ENCODE measurements at regions not wholly inside any gene's neighbourhood (a gene's known extent, or its start where the extent isn't known, plus 50 kb on each side); places are given as distances from the start of the nearest gene placed in this dataset.

DNA sequence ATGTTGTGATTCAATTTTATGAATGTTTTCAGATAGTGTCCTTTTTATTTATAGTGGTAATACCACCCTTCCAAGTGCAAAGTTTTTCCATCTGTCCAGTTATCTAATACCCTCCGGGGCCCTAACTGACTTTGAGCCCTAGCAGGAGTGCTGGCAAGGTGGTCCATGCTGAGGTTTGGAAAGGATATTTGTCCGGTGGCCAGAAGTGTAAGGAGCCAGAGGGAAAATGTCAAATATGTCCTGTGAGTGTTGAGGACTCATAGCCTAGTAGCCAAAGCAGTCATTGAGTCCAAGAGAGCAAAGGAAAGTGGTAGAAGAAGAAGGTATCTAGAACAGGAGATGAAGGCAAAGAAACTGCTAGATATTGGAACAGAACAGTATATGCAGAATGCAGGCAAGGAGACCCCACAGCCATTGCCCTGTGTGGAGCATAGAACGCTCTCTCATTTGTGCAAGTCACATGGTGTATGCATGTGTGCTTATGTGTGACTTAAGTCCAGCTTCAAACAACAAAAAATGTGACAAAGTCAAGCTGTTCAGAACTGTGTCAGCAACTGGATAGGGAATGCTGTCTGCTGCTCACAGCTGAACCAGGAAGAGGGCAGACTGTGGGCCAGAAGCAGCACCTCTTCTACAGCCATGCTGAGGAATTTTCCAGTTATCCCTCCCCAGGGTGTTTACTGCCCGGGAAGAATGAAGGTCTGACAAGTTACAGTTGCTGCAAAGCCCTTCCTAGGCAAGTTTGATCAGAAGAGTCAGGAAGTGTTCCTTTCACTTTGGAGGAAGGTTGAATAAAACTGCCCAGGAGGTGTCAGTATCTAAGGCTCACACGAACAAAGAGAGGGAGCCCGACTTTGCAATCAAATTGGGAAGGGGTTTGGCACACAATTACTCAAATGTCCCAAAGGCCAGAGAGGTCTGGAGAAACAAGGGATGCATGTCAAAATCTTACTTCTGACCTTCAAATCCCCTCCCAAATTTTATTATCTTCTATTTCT is 463.3 kb upstream of the DMAC1 start:
- Histone ChIP-seq H3K4me1 (ENCODE audit: insufficient read depth, insufficient read length) (no peaks in the 10 kb centered on the region), H3K27me3 (ENCODE audit: insufficient read depth, insufficient read length) (no peaks in the 10 kb centered on the region), H3K9me3 (ENCODE audit: insufficient read depth, low read length) (no peaks in the 10 kb centered on the region), H3K9ac (ENCODE audit: insufficient read length, low read depth) (no peak overlapping the region), H3K36me3 (ENCODE audit: insufficient read depth, insufficient read length, low read length) (no peaks in the 10 kb centered on the region), H3K4me3 (ENCODE audit: insufficient read length, low read depth) (no peak overlapping the region)
- TF ChIP-seq ZNF274 (IDR thresholded peaks at IDR 0.05; ENCODE audit: low read depth, low read length) (no peak), SUZ12 (IDR thresholded peaks at IDR 0.05; ENCODE audit: extremely low read depth, insufficient read depth, insufficient read length) (no peak), YY1 (IDR thresholded peaks at IDR 0.05; ENCODE audit: insufficient read depth, insufficient read length) (no peak)
- no peak for DNase-seq (ENCODE audit: low read depth, low spot score)

DNA sequence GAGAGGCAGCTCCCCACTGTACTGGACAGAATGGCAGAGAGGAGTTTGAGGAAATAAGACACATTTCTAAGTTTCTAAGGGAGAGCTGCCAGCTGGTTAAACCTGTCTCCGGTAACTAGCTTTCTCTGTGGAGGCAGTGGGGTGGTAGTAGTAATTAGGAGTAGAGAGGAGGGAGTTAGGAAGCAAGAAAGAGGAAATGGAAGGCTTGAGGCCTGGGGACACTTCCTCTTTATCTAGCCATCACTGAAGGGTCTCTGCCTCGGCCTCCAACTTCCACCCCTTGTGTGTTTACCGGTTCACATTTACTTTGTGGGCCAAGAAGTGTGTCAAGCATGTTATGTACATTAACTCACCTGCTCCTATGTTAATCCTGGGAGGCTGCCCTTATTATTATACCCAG is 462.2 kb upstream of the DMAC1 start:
- TF ChIP-seq SUZ12 (IDR thresholded peaks at IDR 0.05; ENCODE audit: extremely low read depth, insufficient read depth, insufficient read length) = no peak
- no peak for TF ChIP-seq YY1 (IDR thresholded peaks at IDR 0.05; ENCODE audit: insufficient read depth, insufficient read length)
- TF ChIP-seq ZNF274 (IDR thresholded peaks at IDR 0.05; ENCODE audit: low read depth, low read length) = no peak
- Histone ChIP-seq H3K4me3 (ENCODE audit: insufficient read length, low read depth) (no peak overlapping the region), H3K36me3 (ENCODE audit: insufficient read depth, insufficient read length, low read length) (no peaks in the 10 kb centered on the region), H3K27me3 (ENCODE audit: insufficient read depth, insufficient read length) (no peaks in the 10 kb centered on the region), H3K9ac (ENCODE audit: insufficient read length, low read depth) (no peak overlapping the region), H3K4me1 (ENCODE audit: insufficient read depth, insufficient read length) (no peaks in the 10 kb centered on the region), H3K9me3 (ENCODE audit: insufficient read depth, low read length) (no peaks in the 10 kb centered on the region)
- DNase-seq (ENCODE audit: low read depth, low spot score) = no peak

DNA sequence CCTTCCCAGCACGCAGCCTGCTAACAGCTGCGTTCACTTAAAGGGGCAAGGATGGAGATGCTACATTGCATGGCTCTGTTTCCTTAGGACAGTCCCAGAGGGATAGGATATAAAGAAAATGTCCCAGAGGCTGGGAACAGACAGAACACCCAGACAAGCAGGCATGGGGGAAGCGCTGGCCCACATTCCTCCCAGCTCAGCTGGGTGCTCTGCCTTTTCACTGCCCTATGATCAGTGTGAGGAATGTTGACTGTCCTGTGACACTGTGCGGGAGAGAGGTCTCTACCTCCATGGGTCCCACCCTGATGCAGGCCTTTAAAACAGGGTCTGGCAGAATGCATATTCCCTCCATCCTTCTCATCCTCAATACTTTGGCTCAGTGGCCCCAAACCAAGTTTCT is 459.4 kb upstream of the DMAC1 start:
- Histone ChIP-seq H3K27me3 (ENCODE audit: insufficient read depth, insufficient read length) (no peaks in the 10 kb centered on the region), H3K4me3 (ENCODE audit: insufficient read length, low read depth) (no peak overlapping the region), H3K9me3 (ENCODE audit: insufficient read depth, low read length) (no peaks in the 10 kb centered on the region), H3K4me1 (ENCODE audit: insufficient read depth, insufficient read length) (no peaks in the 10 kb centered on the region), H3K9ac (ENCODE audit: insufficient read length, low read depth) (no peak overlapping the region), H3K36me3 (ENCODE audit: insufficient read depth, insufficient read length, low read length) (no peaks in the 10 kb centered on the region)
- TF ChIP-seq ZNF274 (IDR thresholded peaks at IDR 0.05; ENCODE audit: low read depth, low read length) (no peak), YY1 (IDR thresholded peaks at IDR 0.05; ENCODE audit: insufficient read depth, insufficient read length) (no peak), SUZ12 (IDR thresholded peaks at IDR 0.05; ENCODE audit: extremely low read depth, insufficient read depth, insufficient read length) (no peak)
- no peak for DNase-seq (ENCODE audit: low read depth, low spot score)

GRCh38 chr9:8256880-8257279 is 457.3 kb upstream of the DMAC1 start:
- Histone ChIP-seq H3K27me3 (ENCODE audit: insufficient read depth, insufficient read length) (no peaks in the 10 kb centered on the region), H3K4me1 (ENCODE audit: insufficient read depth, insufficient read length) (no peaks in the 10 kb centered on the region), H3K9ac (ENCODE audit: insufficient read length, low read depth) (no peak overlapping the region), H3K36me3 (ENCODE audit: insufficient read depth, insufficient read length, low read length) (no peaks in the 10 kb centered on the region), H3K4me3 (ENCODE audit: insufficient read length, low read depth) (no peak overlapping the region), H3K9me3 (ENCODE audit: insufficient read depth, low read length) (no peaks in the 10 kb centered on the region)
- no peak for DNase-seq (ENCODE audit: low read depth, low spot score)
- no peak for TF ChIP-seq SUZ12 (IDR thresholded peaks at IDR 0.05; ENCODE audit: extremely low read depth, insufficient read depth, insufficient read length)

DNA sequence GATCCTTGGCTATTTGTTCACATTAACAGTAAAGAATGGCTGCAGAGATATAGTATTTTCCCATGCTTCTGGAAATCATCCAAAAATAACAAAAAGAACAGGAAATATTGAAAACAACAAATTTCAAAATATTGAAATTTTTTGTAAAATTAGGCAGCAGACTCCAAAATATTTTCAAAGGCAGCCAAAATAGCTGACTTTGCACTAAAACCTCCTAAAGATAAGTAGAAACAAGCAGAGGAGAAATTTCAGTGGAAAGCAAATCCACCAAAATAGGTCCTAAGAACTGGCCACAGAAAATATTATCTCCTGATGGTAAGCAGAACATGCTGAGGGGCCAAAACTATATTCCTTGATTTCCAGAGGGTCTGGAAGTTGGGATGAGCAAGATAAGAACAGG is 456.3 kb upstream of the DMAC1 start:
- no peak for DNase-seq (ENCODE audit: low read depth, low spot score)
- Histone ChIP-seq H3K4me3 (ENCODE audit: insufficient read length, low read depth) (no peak overlapping the region), H3K4me1 (ENCODE audit: insufficient read depth, insufficient read length) (no peaks in the 10 kb centered on the region), H3K9me3 (ENCODE audit: insufficient read depth, low read length) (no peaks in the 10 kb centered on the region), H3K36me3 (ENCODE audit: insufficient read depth, insufficient read length, low read length) (no peaks in the 10 kb centered on the region), H3K9ac (ENCODE audit: insufficient read length, low read depth) (no peak overlapping the region), H3K27me3 (ENCODE audit: insufficient read depth, insufficient read length) (no peaks in the 10 kb centered on the region)
- no peak for TF ChIP-seq YY1 (IDR thresholded peaks at IDR 0.05; ENCODE audit: insufficient read depth, insufficient read length)
- no peak for TF ChIP-seq SUZ12 (IDR thresholded peaks at IDR 0.05; ENCODE audit: extremely low read depth, insufficient read depth, insufficient read length)
- no peak for TF ChIP-seq ZNF274 (IDR thresholded peaks at IDR 0.05; ENCODE audit: low read depth, low read length)

DNA sequence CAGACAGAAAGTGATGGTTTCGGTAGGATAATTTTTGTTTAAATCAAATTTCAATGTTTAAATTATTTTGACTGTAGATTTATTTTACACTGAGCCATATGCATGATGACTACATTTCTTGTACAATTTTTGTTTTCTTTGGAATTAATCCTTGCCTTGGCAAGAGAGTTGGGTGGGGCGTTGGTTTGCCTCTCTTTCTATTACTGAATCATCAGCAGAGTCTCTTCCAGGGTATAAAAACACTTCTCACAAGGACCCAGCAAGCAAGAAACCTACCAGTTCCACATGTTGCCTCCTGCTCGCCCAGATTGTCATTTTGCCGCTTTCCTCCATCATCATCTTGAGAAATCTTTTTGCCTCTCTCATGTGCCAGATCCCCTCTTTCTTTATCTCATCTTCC is 455.0 kb upstream of the DMAC1 start:
- TF ChIP-seq YY1 (IDR thresholded peaks at IDR 0.05; ENCODE audit: insufficient read depth, insufficient read length) (no peak), SUZ12 (IDR thresholded peaks at IDR 0.05; ENCODE audit: extremely low read depth, insufficient read depth, insufficient read length) (no peak), ZNF274 (IDR thresholded peaks at IDR 0.05; ENCODE audit: low read depth, low read length) (no peak)
- no peaks in the 10 kb centered on the region for H3K9me3 ChIP-seq (ENCODE audit: insufficient read depth, low read length)

GRCh38 chr9:8252445-8252844 is 452.9 kb upstream of the DMAC1 start:
- no peak overlapping the region for H3K9ac ChIP-seq (ENCODE audit: insufficient read length, low read depth)
- no peak for TF ChIP-seq ZNF274 (IDR thresholded peaks at IDR 0.05; ENCODE audit: low read depth, low read length)
- TF ChIP-seq YY1 (IDR thresholded peaks at IDR 0.05; ENCODE audit: insufficient read depth, insufficient read length) = no peak
- no peak for TF ChIP-seq SUZ12 (IDR thresholded peaks at IDR 0.05; ENCODE audit: extremely low read depth, insufficient read depth, insufficient read length)
- no peaks in the 10 kb centered on the region for H3K27me3 ChIP-seq (ENCODE audit: insufficient read depth, insufficient read length)
- no peaks in the 10 kb centered on the region for H3K9me3 ChIP-seq (ENCODE audit: insufficient read depth, low read length)
- no peak for DNase-seq (ENCODE audit: low read depth, low spot score)
- H3K4me1 ChIP-seq (ENCODE audit: insufficient read depth, insufficient read length) = no peaks in the 10 kb centered on the region
- H3K36me3 ChIP-seq (ENCODE audit: insufficient read depth, insufficient read length, low read length) = no peaks in the 10 kb centered on the region
- H3K4me3 ChIP-seq (ENCODE audit: insufficient read length, low read depth) = no peak overlapping the region

More for the DNA sequence above, 455.0 kb upstream of the DMAC1 start:
- no peaks in the 10 kb centered on the region for H3K27me3 ChIP-seq (ENCODE audit: insufficient read depth, insufficient read length)
- H3K4me1 ChIP-seq (ENCODE audit: insufficient read depth, insufficient read length) = no peaks in the 10 kb centered on the region
- H3K9ac ChIP-seq (ENCODE audit: insufficient read length, low read depth) = no peak overlapping the region
- DNase-seq (ENCODE audit: low read depth, low spot score) = no peak
- no peaks in the 10 kb centered on the region for H3K36me3 ChIP-seq (ENCODE audit: insufficient read depth, insufficient read length, low read length)
- H3K4me3 ChIP-seq (ENCODE audit: insufficient read length, low read depth) = no peak overlapping the region
